GM19099 (cell line): ENCODE measurements at regions not wholly inside any gene's neighbourhood (a gene's known extent, or its start where the extent isn't known, plus 50 kb on each side); places are given as distances from the start of the nearest gene placed in this dataset.

Source experiments
- POLR2A ChIP-seq: IDR thresholded peaks from 3 replicates; pipeline ENCODE4 v1.6.1; 2011; ENCODE audit warnings: low read depth; ENCODE audit not compliant: insufficient read length; ENCODE audit errors: extremely low read depth

GRCh38 chr17:33751702-33752065, 458.6 kb upstream of the ASIC2 start:
- TF ChIP-seq POLR2A = no peak

DNA sequence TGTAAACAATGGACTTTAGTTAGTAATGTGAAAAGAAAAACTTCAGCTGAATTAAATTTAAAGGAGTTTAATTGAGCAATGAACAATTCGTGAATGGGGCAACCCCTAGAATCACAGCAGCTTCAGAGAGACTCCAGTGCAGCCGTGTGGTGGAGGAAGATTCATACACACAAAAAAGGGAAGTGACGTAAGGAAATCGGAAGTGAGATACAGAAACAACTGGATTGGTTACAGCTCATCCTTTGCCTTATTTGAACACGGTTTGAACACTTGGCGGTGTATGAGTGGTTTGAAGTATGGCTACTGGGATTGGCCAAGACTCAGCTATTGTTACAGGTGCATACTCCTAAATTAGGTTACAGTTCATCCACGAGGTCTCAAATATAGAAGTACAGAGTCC, 460.4 kb upstream of the ASIC2 start:
- TF ChIP-seq POLR2A = no peak

GRCh38 chr17:33756021-33756420, 462.9 kb upstream of the ASIC2 start:
- TF ChIP-seq POLR2A = no peak

DNA sequence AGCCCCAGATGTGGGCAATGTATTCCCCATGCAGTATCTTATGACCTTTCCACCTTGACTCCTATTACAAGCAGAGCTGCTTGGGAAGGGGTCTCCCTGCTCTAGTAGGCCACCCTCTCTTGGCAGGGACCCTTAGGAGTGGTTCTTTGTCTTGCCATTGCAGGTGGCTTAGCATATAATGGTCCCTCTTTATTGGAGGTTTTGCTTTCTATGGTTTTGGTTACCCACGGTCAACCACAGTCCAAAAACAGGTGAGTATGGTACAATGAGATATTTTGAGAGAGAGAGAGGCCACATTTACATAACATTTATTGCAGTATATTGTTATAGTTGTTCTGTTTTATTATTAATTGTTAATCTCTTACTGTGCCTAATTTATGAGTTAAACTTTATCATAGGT, 472.8 kb upstream of the ASIC2 start:
- no peak for TF ChIP-seq POLR2A

DNA sequence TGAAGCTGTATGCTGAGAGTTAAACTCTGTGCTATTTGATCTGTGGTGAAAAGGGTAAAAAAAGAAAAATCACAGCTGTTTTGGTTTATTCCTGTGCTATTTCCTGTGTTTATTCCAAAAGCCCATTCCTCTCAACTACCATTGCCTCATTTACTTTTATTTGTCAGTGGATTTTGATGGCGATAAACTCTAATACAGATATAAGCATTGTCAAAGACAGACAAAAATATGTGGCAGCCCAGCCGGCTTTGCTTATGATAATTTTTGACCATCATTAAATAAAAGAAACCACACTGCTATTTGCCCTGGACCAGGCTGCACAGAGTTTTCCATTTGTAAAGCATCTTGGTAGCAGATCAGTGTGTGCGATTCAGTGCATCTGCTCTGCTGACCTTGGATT, 473.6 kb upstream of the ASIC2 start:
- no peak for TF ChIP-seq POLR2A

DNA sequence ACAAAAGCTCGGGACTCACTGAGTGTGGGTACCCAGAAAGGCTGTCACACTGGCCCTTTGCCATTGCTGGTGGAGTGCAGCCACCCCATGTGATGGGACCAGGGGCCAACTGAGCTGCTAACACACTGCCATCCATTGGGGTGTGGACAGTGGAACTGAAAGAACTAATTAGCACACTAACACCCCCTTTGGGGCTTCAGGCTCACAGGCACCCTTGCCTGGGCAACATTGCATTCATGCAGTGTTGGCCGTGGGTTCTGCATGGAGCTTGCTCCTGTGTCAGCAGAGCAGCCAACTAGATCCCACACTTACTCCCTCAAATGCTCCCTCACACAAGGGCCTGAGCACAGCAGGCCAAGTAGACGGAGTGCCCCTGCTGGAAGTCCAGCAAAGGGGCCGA, 476.0 kb upstream of the ASIC2 start:
- TF ChIP-seq POLR2A = no peak

DNA sequence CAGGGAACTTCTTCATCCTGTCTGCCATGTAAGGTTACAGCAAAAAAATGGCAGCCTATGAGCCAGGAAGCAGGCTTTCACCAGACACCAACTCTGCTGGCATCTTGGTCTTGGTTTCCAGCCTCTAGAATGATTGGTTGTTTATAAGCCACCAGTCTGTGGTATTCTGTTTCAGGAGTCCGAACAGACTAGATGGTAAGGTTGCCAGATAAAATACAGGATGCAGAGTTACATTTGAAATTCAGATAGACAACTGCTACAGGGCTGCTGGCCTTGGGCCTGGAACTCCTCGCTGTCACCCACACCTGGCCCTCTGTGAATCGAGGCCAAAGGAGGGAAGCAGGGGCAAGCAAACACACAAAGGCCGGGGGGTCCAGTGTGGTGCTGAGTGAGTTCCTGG, 478.8 kb upstream of the CCL2 start:
- TF ChIP-seq POLR2A = no peak

GRCh38 chr17:33776903-33777302, 478.2 kb upstream of the CCL2 start:
- TF ChIP-seq POLR2A = no peak

- no peak for TF ChIP-seq POLR2A
Measured at GRCh38 chr17:33777674-33778073, 477.4 kb upstream of the CCL2 start.

GRCh38 chr17:33778505-33779233, 476.4 kb upstream of the CCL2 start:
- TF ChIP-seq POLR2A = no peak

GRCh38 chr17:33779234-33779591, 475.9 kb upstream of the CCL2 start:
- TF ChIP-seq POLR2A = no peak

DNA sequence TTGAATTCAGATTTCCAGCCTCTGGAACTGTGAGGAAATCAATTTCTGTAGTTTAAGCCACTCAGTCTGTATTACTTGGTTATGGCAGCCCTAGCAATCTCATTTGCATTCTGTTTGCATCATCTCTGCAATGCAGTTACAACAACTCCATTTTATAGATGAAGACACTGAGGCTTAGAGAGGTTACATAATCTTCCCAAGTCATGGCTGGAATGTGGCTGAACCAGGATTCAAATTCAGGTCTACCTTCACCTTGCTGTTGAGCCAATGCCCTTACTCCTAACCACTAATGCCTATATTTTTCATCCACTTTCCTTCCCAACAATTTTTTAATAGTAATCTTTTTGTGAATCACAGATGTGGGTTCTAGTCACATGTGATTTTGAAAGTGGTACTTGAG, 469.8 kb upstream of the CCL2 start:
- TF ChIP-seq POLR2A = no peak

- TF ChIP-seq POLR2A = no peak
Measured at GRCh38 chr17:33786478-33786877, 468.6 kb upstream of the CCL2 start.

GRCh38 chr17:33789658-33790057, 465.4 kb upstream of the CCL2 start:
- TF ChIP-seq POLR2A = no peak

- no peak for TF ChIP-seq POLR2A
Measured at GRCh38 chr17:33797181-33797580, 457.9 kb upstream of the CCL2 start.

DNA sequence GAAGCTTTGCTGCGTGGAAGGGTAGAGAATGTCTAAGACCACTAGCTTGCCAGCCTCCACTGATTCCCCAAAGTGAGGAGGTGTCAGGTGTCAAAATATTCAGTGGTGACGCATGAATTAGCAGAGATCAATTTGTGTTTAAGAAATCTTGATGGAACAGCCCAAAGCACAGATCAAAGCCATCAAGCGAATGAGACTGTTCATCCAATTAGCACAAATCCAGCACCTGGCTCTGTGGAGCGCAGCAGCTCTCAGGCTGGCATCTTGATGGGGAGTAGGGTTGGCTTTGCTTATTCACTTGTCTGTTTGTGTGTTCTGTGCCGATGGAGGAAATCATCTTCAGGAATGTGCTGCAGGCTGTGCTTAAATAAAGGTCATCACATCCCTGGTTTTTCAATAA, 456.8 kb upstream of the CCL2 start:
- no peak for TF ChIP-seq POLR2A
